ENCODE measurements at regions not wholly inside any gene's neighbourhood (a gene's known extent, or its start where the extent isn't known, plus 50 kb on each side); places are given as distances from the start of the nearest gene placed in this dataset.
"Not testable (repeated sequence)": the region's sequence is repeated elsewhere in the genome, so short reads cannot be mapped to it uniquely, and the experiment has no call there.

GRCh38 chr17:31608659-31609254, 217.3 kb downstream of the RAB11FIP4 start:
- H3K4me3 Mint-ChIP-seq, result no peak overlapping the region
- H3K27ac Mint-ChIP-seq, result no peak overlapping the region
- no peaks in the 10 kb centered on the region for H3K36me3 Mint-ChIP-seq (ENCODE audit: low read depth)
- H3K27me3 Mint-ChIP-seq (ENCODE audit: low read depth), result no peaks in the 10 kb centered on the region
- no peaks in the 10 kb centered on the region for H3K4me1 Mint-ChIP-seq
- H3K9me3 Mint-ChIP-seq, result no peaks in the 10 kb centered on the region
- no peak for TF ChIP-seq CTCF (IDR thresholded peaks at IDR 0.05; ENCODE audit: unreplicated experiment in 3 of 3)

- H3K4me1 Mint-ChIP-seq, result no peaks in the 10 kb centered on the region
- no peak overlapping the region for H3K4me3 Mint-ChIP-seq
- no peaks in the 10 kb centered on the region for H3K36me3 Mint-ChIP-seq (ENCODE audit: low read depth)
- no peaks in the 10 kb centered on the region for H3K27me3 Mint-ChIP-seq (ENCODE audit: low read depth)
- TF ChIP-seq CTCF (IDR thresholded peaks at IDR 0.05; ENCODE audit: unreplicated experiment in 3 of 3), result no peak
- H3K9me3 Mint-ChIP-seq, result no peaks in the 10 kb centered on the region
- no peak overlapping the region for H3K27ac Mint-ChIP-seq
Observed at GRCh38 chr17:31605761-31606160, 214.3 kb downstream of the RAB11FIP4 start.

- no peaks in the 10 kb centered on the region for H3K9me3 Mint-ChIP-seq
- no peak overlapping the region for H3K27ac Mint-ChIP-seq
- no peak overlapping the region for H3K4me3 Mint-ChIP-seq
- H3K4me1 Mint-ChIP-seq, result no peaks in the 10 kb centered on the region
- H3K27me3 Mint-ChIP-seq (ENCODE audit: low read depth), result no peaks in the 10 kb centered on the region
- TF ChIP-seq CTCF (IDR thresholded peaks at IDR 0.05; ENCODE audit: unreplicated experiment in 3 of 3), result no peak
- H3K36me3 Mint-ChIP-seq (ENCODE audit: low read depth), result no peaks in the 10 kb centered on the region
Observed at GRCh38 chr17:31604936-31605335, 213.5 kb downstream of the RAB11FIP4 start.

- H3K27me3 Mint-ChIP-seq (ENCODE audit: low read depth), result peaks cover 11% of the 10 kb centered on the region
- H3K9me3 Mint-ChIP-seq; H3K4me3 Mint-ChIP-seq; H3K36me3 Mint-ChIP-seq (ENCODE audit: low read depth); H3K27ac Mint-ChIP-seq: not testable (repeated sequence)
- H3K4me1 Mint-ChIP-seq, result peaks cover 11% of the 10 kb centered on the region
Observed at GRCh38 chr17:31600144-31600543, 208.7 kb downstream of the RAB11FIP4 start.

GRCh38 chr17:31598921-31599571, 207.6 kb downstream of the RAB11FIP4 start:
- peaks cover 17% of the 10 kb centered on the region for H3K4me1 Mint-ChIP-seq
- peaks cover 11% of the 10 kb centered on the region for H3K27me3 Mint-ChIP-seq (ENCODE audit: low read depth)
- no peak overlapping the region for H3K4me3 Mint-ChIP-seq
- no peaks in the 10 kb centered on the region for H3K36me3 Mint-ChIP-seq (ENCODE audit: low read depth)
- TF ChIP-seq CTCF (IDR thresholded peaks at IDR 0.05; ENCODE audit: unreplicated experiment in 3 of 3), result no peak
- H3K27ac Mint-ChIP-seq, result peak overlapping the region in 1 of 3 experiments; percentile 41
- H3K9me3 Mint-ChIP-seq, result no peaks in the 10 kb centered on the region

GRCh38 chr17:31598399-31598782, 206.9 kb downstream of the RAB11FIP4 start:
- TF ChIP-seq CTCF (IDR thresholded peaks at IDR 0.05; ENCODE audit: unreplicated experiment in 3 of 3), result no peak
- no peak overlapping the region for H3K4me3 Mint-ChIP-seq

More at GRCh38 chr17:31598399-31598782, 206.9 kb downstream of the RAB11FIP4 start:
- Mint-ChIP-seq H3K4me1 (peaks cover 24% of the 10 kb centered on the region), H3K9me3 (no peaks in the 10 kb centered on the region), H3K27ac (no peak overlapping the region), H3K36me3 (ENCODE audit: low read depth) (no peaks in the 10 kb centered on the region), H3K27me3 (ENCODE audit: low read depth) (peaks cover 11% of the 10 kb centered on the region)

Data from nephron (organoid).